Left kidney (tissue), 1 donor: ENCODE measurements at regions not wholly inside any gene's neighbourhood (a gene's known extent, or its start where the extent isn't known, plus 50 kb on each side); places are given as distances from the start of the nearest gene placed in this dataset.
A peak's percentile ranks its signal among the peaks of the same experiment; 100 is the strongest.
"Not testable (repeated sequence)": the region's sequence is repeated elsewhere in the genome, so short reads cannot be mapped to it uniquely, and the experiment has no call there.

Experiments
- DNase-seq: peaks from one replicate; pipeline ENCODE4 v3.0.0-alpha.2; 2013

- DNase-seq: no peak
Observed at GRCh38 chr12:11446372-11446771, 51.0 kb upstream of the PRB2 start.

GRCh38 chr12:11457996-11458645, 62.8 kb upstream of the PRB2 start:
- no peak for DNase-seq

DNA sequence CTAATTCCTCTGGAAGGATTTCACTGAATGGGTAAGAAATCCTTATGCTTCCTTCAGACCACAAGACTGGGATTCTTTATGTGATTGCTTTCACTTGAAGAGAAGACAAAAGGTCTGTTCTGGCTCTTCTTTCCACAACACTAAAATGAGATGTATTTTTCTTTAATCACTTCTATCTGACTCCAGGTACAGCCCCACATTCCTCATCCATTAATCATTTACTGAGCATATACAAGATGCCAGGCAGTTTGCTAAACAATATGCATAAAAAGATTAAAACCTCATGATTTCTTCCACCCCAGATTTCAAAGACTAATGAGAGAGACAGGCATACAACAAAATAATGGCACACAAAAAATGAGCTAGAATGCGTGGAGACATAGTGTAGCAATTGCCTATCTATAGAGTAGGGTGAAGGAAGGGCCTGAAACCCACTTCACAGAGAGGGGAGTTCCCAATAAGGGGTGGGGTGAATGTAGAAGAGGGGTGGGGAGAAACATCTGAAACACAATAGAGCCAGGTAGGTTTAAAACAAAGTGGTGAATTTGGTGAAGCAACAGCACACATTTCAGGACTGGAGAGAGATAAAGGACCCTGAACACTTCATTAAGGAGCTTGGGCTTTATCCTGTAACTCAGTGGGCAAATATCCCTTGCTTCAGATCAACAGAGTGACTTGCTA, 65.1 kb upstream of the PRB2 start:
- DNase-seq: no peak

- DNase-seq: no peak
Observed at GRCh38 chr12:11461433-11461832, 66.1 kb upstream of the PRB2 start.

- no peak for DNase-seq
Observed at GRCh38 chr12:11477110-11477509, 81.7 kb upstream of the PRB2 start.

DNA sequence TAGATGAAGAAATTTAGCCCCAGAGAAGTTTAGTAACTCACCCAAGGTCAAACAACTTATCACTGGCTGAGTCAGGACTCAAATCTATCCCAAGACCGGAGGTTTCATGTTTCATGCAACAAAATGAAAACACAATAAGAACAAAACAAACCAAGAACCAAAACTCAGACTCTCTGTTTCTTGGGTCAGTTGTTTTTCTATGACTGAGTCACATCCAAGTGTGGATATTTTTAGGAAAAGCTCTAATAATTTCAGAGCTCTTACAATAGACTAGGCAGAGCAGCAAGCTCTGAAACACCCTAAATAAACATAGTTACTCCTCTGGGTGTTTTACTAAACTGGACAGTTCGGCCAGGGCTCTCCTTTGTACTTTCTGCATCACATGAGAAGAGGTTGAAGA, 87.6 kb upstream of the PRB2 start:
- no peak for DNase-seq

DNA sequence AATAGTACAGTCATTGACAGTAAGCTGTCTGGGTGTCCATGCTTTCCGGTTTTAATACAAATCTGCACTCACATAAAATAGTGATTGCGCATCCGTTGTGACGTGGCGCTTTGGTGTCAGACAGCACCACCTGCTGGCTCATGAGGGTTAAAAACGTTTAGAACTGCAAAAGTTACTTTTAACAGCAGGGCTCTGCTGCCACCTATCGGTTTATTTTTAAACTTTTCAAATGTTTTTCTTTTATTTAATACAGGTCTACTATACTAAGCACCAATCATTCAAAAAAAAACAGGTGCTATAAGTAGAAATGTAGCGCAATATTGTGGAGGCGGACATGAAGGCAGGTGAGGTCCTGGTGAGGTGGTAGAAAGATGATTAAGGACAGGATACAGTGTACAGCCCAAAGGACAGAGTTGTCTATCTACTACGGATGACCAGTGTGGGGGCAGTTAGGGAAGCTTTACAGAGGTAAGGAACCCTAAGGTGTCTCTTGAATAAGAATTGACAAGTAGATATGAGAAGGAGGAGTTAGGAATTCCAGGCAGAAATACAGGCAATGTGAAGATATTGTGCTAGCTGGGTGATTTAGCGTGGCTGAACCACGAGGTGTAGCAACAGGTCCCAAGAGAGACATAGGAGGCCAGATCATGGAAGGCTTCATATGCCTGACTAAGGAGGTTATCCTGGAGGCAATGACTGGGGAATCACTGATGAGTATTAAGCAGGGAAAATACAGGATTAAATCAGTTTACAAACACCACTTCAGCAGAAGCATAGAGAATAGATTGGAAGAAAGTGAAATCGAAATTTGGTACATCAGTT, 91.5 kb upstream of the PRB2 start:
- DNase-seq: peak; percentile 86

DNA sequence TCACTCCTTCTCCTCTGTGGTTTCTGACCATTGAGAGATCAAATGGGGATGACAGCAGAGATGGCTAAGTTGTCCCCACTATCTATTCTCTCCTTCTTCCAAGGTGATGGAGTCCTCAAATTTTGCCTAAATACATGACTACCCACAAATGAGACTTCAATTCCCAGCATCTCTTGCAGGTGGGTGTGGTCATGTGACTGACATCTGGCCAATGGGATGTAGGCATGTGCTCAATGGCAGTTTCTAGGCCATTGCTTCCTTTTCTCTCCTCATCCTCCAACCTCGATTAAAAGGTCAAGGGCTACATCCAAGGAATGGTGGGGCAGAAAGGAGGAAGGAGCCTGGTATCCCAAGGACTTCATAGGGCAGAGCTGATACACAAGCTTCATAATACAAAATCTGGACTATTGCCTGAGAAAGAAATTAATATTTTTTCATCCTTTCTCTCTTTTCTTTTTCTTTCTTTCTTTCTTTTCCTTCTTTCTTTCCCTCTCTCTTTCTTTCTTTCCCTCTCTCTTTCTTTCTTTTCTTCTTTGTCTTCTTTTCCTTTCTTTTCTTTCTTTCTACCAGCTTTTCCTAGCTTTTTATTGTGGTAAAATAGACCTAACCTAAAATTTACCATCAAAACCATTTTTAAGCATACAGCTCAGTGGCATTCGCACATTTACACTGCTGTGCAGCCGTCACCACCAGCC, 100.9 kb upstream of the PRB2 start:
- no peak for DNase-seq

DNA sequence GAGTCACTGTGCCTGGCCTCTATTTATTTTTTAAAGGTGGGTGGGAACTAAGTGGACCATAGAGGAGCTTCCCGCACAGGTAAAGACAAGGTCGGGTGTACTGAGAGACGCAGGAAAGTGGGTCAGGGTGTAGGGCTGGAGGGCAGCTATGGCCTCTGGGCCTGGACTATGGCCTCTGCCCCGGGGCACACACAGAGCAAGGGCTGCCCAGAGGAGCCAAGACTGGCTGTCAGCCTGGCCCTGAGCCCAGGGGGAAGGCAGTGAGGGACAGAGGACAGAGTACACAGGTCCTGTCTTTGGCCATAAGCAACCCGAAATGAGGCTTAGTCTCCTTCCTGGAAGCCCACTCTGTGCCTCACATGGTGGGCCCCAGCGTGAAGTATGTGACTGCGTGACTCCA, 102.1 kb upstream of the PRB2 start:
- DNase-seq: no peak

DNA sequence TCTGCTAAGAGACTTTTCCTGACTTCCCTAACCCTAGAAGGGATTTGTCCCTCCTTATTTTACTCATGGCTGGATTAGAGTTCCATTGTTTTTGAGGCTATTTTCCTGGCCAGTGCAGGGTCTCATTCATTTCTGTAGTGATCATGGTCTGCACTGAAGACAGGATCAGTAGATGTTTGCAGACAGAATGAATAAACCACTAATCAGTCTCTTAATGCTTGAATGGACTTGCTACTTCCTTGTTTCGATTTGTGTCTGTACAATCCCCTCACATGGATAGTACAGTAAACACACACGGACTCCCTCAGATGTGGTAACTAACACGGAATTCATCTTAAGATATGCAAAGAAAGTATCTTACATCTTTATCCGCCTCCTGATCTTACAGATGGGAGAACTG, 102.6 kb upstream of the PRB2 start:
- no peak for DNase-seq

- DNase-seq: not testable (repeated sequence)
Observed at GRCh38 chr12:11498574-11498973, 103.2 kb upstream of the PRB2 start.

DNA sequence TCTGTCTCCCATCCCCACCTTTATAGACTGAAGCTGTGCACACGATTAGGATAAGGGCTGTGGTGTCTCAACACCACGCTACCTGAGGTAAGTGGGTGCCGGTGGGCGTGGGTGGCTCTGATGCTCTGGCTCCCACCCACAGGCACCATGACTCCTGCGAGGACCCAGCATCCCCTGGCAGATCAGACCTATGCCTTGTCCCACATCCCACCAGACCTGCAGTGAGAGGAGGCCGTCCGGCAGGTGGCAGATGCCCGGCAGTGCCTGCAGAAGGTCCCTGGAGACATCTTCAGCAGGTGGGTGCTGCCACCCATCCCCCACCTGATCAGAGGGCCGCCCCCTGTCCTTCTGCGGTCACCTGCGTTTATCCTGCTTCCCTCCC, 104.4 kb upstream of the PRB2 start:
- DNase-seq: no peak

- DNase-seq: peak; percentile 87
Observed at GRCh38 chr12:11500188-11500860, 105.0 kb upstream of the PRB2 start.

DNA sequence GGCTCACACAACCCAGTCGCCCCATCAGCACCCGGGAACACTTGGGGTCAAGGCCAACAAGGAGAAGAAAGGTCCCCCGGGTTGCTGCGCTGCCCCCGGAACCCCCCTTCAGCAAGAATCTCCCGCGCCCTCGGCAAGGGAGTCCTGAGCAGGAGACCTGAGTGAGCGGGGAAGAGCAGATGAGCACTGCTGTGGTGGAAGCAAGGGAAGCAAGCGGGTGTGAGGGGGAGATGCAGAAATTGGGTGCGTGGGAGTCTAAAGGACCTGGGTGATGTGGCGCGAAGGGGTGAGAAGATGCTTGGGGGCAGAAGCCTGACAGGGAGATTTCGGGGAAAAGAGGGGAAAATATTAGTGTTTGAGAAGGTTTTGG, 105.5 kb upstream of the PRB2 start:
- DNase-seq: no peak

- DNase-seq: no peak
Observed at GRCh38 chr12:11508699-11509098, 113.3 kb upstream of the PRB2 start.

DNA sequence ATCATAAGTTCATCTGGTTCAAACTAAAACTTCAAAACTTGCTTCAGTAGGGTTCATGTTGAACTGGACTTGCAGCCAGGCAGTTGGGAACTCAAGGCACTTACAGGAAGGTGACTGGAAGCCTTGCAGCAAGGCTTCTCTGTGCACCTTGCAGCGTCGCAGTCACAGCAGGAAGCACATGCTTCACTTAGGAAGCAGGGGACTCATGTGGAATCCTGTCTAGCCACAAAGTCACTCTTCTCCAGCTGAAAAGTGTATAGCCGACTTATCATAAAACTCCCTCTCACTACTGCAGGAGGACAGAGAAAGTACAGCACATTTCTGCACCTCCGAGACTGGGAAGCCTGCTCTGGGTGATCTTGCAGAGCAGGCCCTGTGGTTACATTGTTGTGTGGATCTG, 114.0 kb upstream of the PRB2 start:
- DNase-seq: no peak

GRCh38 chr12:11510671-11511070, 115.3 kb upstream of the PRB2 start:
- DNase-seq: no peak

DNA sequence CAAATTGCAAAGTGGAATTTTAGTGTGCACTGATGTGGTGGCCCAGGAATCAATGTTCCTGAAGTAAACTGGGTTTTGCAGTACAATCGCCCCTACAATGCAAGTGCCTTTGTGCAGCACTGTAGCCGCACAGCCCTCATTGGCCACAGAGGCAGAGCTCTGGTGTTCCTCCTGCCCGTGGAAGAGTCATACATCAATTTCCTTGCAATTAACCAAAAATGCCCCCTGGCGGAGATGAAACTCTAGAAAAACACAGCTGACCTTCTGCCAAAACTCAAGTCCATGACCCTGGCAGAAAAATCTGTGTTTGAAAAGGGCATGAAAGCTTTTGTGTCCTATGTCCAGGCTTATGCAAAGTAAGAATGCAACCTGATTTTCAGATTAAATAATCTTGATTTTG, 117.9 kb upstream of the PRB2 start:
- DNase-seq: no peak

DNA sequence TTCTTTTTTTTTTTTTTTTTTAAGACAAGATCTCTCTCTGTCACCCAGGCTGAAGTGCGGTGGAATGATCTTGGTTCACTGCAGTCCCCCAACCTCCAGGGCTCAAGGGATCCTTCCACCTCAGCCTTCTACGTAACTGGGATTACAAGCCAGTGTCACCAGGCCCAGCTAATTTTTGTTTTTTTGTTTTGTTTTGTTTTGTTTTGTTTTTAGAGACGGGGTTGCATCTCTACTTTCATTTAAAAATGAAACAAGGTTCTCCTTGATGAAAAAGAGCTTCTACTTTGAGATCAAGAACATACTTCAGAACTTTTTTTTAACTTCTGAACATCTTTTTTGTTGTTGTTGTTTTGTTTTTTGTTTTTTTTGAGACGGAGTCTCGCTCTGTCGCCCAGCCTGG, 121.7 kb upstream of the PRB2 start:
- no peak for DNase-seq

- no peak for DNase-seq
Observed at GRCh38 chr12:11524446-11524845, 125.0 kb upstream of the ETV6 start.

DNA sequence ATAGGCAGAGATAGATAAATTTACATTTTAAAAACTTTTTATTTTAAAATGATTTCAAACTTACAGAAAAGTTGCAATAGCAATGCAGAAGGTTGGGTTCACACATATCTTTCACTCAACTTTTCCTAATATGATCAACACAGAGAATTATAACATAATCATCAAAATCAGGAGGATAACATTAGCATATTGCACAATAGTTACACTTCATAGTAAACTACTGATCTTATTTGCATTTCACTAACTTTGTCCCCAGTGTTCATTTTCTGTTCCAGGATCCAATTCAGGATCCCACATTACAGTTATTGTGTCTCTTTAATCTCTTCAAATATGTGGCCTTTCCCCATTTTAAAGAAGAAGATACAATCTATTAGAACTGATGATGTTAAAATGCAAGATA, 115.4 kb upstream of the ETV6 start:
- DNase-seq: no peak

DNA sequence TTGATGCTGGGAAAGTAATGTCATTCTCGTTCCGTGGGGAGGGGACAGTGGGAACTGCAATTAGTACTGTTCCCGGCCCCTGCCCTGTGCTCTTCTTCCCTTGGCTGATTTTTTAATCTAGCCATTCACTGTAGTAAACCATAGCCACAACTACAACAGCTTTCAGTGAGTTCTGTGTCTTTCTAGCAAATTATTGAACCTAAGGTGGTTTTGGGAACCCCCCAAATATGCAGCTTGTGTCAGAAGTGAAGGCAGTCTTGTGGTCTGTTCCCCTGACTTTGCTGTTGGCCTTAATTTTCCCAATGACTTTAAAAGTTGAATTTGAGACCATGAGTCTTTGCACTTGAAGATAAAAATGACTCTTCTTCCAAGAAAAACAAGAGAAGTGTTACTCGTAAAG, 114.3 kb upstream of the ETV6 start:
- DNase-seq: no peak
